ENCODE measurements at regions not wholly inside any gene's neighbourhood (a gene's known extent, or its start where the extent isn't known, plus 50 kb on each side); places are given as distances from the start of the nearest gene placed in this dataset.

DNA sequence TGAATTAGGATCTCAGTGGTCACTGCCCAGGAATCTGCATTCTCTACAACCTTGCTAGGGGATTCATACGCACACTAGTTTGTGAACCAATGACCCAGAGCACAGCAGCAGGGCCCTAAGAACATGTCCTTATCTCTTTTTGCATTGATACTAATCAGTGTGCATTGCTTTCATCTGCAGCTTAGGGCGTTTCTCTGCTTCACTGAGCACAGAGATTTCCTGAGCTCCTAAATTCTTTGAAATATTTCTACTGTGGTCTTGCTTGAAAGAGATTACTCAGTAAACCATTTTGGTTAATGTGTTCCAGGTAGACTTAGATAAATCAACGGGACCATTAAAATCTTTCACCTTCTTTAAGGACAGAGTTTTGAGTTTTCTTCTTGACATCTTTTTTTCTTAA lies 351.3 kb upstream of the KITLG start:
- no peaks in the 10 kb centered on the region for H3K9me3 ChIP-seq (ENCODE audit: control insufficient read depth, insufficient read depth, low read depth, low read length)
- no peak overlapping the region for H3K4me3 ChIP-seq (ENCODE audit: low read depth, low read length)
- H3K4me1 ChIP-seq (ENCODE audit: control insufficient read depth, insufficient read depth, low read length), result peaks cover 7% of the 10 kb centered on the region
- no peak overlapping the region for H3K27ac ChIP-seq (ENCODE audit: low read depth, low read length)
- H3K27me3 ChIP-seq (ENCODE audit: control insufficient read depth, insufficient read depth, low read length), result no peaks in the 10 kb centered on the region
- H3K9ac ChIP-seq (ENCODE audit: low read length), result no peak overlapping the region
- no peaks in the 10 kb centered on the region for H3K36me3 ChIP-seq (ENCODE audit: control insufficient read depth, insufficient read depth, low read length)

DNA sequence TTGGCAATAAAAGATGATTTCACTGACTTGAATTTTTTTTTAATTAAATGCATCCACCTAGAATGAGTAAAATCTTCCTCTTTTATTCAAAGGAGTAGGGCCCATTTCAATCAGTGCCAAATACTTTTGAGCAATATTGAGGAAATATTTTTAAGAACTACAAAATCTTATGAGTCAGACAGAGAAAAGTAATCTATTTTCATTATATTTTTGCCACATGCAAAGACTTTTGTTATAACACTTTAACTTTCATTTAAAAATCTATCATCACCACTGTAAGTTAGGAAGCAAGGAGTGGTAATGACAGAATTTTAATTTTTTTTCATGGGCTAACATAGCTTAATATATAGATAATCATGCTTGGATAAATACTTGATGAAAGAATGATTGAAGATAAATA lies 345.2 kb upstream of the KITLG start:
- peaks cover 15% of the 10 kb centered on the region for H3K4me1 ChIP-seq (ENCODE audit: control insufficient read depth, insufficient read depth, low read length)
- no peaks in the 10 kb centered on the region for H3K9me3 ChIP-seq (ENCODE audit: control insufficient read depth, insufficient read depth, low read depth, low read length)
- no peak overlapping the region for H3K27ac ChIP-seq (ENCODE audit: low read depth, low read length)
- H3K27me3 ChIP-seq (ENCODE audit: control insufficient read depth, insufficient read depth, low read length), result no peaks in the 10 kb centered on the region
- H3K9ac ChIP-seq (ENCODE audit: low read length), result no peak overlapping the region
- H3K4me3 ChIP-seq (ENCODE audit: low read depth, low read length), result no peak overlapping the region
- no peaks in the 10 kb centered on the region for H3K36me3 ChIP-seq (ENCODE audit: control insufficient read depth, insufficient read depth, low read length)

DNA sequence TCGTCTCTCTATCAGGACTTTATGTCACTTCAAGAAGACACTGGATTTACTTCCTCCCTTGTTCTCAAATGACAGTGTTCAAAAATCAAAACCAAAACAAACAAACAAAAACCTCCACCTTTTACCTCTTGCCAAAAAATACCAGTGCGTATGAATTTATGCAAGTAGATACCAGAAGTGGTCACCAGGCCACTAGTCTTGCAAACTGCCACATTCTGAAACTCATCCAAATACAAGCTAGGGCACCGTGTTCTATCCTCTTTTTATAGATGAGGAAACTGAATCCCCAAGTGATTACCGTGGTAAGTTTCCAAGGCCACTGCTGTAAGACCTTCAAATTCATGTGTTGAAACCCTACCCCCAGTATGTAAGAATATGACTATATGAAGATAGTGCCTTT lies 343.9 kb upstream of the KITLG start:
- Histone ChIP-seq H3K9me3 (ENCODE audit: control insufficient read depth, insufficient read depth, low read depth, low read length) (no peaks in the 10 kb centered on the region), H3K27ac (ENCODE audit: low read depth, low read length) (no peak overlapping the region), H3K27me3 (ENCODE audit: control insufficient read depth, insufficient read depth, low read length) (no peaks in the 10 kb centered on the region), H3K9ac (ENCODE audit: low read length) (no peak overlapping the region), H3K36me3 (ENCODE audit: control insufficient read depth, insufficient read depth, low read length) (no peaks in the 10 kb centered on the region), H3K4me3 (ENCODE audit: low read depth, low read length) (no peak overlapping the region), H3K4me1 (ENCODE audit: control insufficient read depth, insufficient read depth, low read length) (peaks cover 15% of the 10 kb centered on the region)

GRCh38 chr12:88923631-88924030 lies 343.4 kb upstream of the KITLG start:
- Histone ChIP-seq H3K4me3 (ENCODE audit: low read depth, low read length) (no peak overlapping the region), H3K27ac (ENCODE audit: low read depth, low read length) (no peak overlapping the region), H3K9ac (ENCODE audit: low read length) (no peak overlapping the region)

GRCh38 chr12:88922816-88923215 lies 342.5 kb upstream of the KITLG start:
- H3K9me3 ChIP-seq (ENCODE audit: control insufficient read depth, insufficient read depth, low read depth, low read length), result no peaks in the 10 kb centered on the region
- H3K4me3 ChIP-seq (ENCODE audit: low read depth, low read length), result no peak overlapping the region
- H3K36me3 ChIP-seq (ENCODE audit: control insufficient read depth, insufficient read depth, low read length), result no peaks in the 10 kb centered on the region
- H3K27ac ChIP-seq (ENCODE audit: low read depth, low read length), result no peak overlapping the region
- peaks cover 15% of the 10 kb centered on the region for H3K4me1 ChIP-seq (ENCODE audit: control insufficient read depth, insufficient read depth, low read length)
- no peaks in the 10 kb centered on the region for H3K27me3 ChIP-seq (ENCODE audit: control insufficient read depth, insufficient read depth, low read length)
- no peak overlapping the region for H3K9ac ChIP-seq (ENCODE audit: low read length)

More at GRCh38 chr12:88923631-88924030, 343.4 kb upstream of the KITLG start:
- Histone ChIP-seq H3K9me3 (ENCODE audit: control insufficient read depth, insufficient read depth, low read depth, low read length) (no peaks in the 10 kb centered on the region), H3K27me3 (ENCODE audit: control insufficient read depth, insufficient read depth, low read length) (no peaks in the 10 kb centered on the region), H3K36me3 (ENCODE audit: control insufficient read depth, insufficient read depth, low read length) (no peaks in the 10 kb centered on the region), H3K4me1 (ENCODE audit: control insufficient read depth, insufficient read depth, low read length) (peaks cover 15% of the 10 kb centered on the region)

- Histone ChIP-seq H3K27ac (ENCODE audit: low read depth, low read length) (no peak overlapping the region), H3K27me3 (ENCODE audit: control insufficient read depth, insufficient read depth, low read length) (no peaks in the 10 kb centered on the region), H3K9me3 (ENCODE audit: control insufficient read depth, insufficient read depth, low read depth, low read length) (no peaks in the 10 kb centered on the region), H3K9ac (ENCODE audit: low read length) (no peak overlapping the region), H3K36me3 (ENCODE audit: control insufficient read depth, insufficient read depth, low read length) (no peaks in the 10 kb centered on the region), H3K4me1 (ENCODE audit: control insufficient read depth, insufficient read depth, low read length) (peaks cover 15% of the 10 kb centered on the region), H3K4me3 (ENCODE audit: low read depth, low read length) (no peak overlapping the region)
Measured at GRCh38 chr12:88921890-88922532, 341.7 kb upstream of the KITLG start.

DNA sequence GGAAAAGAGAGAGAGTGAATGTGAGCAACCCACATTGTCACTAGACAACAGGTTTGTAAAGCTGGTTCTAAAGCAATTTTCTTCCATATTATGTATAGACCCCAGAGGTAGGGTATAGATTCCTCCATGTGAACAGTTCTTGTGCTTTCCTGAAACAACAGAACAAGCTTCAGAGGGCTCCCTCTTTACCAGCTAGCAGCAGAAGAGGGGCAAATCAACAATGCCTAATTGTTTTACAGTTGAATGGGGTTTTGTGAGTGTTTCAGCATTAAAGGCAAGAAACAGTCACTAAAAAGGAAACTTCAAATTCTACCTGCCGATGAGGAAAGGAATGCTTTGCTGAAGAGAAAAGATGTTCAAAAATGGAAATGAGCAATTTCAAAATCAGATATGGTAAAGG lies 341.2 kb upstream of the KITLG start:
- Histone ChIP-seq H3K27me3 (ENCODE audit: control insufficient read depth, insufficient read depth, low read length) (no peaks in the 10 kb centered on the region), H3K27ac (ENCODE audit: low read depth, low read length) (no peak overlapping the region), H3K4me3 (ENCODE audit: low read depth, low read length) (no peak overlapping the region), H3K9me3 (ENCODE audit: control insufficient read depth, insufficient read depth, low read depth, low read length) (no peaks in the 10 kb centered on the region), H3K4me1 (ENCODE audit: control insufficient read depth, insufficient read depth, low read length) (peaks cover 15% of the 10 kb centered on the region), H3K9ac (ENCODE audit: low read length) (no peak overlapping the region), H3K36me3 (ENCODE audit: control insufficient read depth, insufficient read depth, low read length) (no peaks in the 10 kb centered on the region)

DNA sequence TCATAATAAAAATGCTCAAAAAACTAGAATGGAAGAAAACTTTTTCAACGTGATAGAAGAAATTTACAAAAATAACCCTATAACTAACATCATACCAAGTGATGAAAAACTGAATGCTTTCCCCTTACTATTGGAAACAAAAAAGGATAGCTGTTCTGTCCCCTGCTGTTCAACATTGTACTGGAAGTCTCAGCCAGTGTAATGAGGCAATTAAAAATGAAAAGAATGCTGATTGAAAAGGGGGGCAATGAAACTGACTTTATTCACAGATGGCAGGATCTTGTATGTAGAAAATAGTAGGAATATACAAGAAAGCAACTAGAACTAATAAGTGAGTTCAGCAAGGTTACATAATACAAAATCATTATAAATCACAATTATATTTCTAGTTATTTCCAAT lies 337.9 kb upstream of the KITLG start:
- Histone ChIP-seq H3K27me3 (ENCODE audit: control insufficient read depth, insufficient read depth, low read length) (no peaks in the 10 kb centered on the region), H3K4me3 (ENCODE audit: low read depth, low read length) (no peak overlapping the region), H3K9me3 (ENCODE audit: control insufficient read depth, insufficient read depth, low read depth, low read length) (peaks cover 4% of the 10 kb centered on the region; the same call in 1 of the 2 replicates), H3K27ac (ENCODE audit: low read depth, low read length) (no peak overlapping the region), H3K4me1 (ENCODE audit: control insufficient read depth, insufficient read depth, low read length) (peaks cover 15% of the 10 kb centered on the region), H3K36me3 (ENCODE audit: control insufficient read depth, insufficient read depth, low read length) (no peaks in the 10 kb centered on the region), H3K9ac (ENCODE audit: low read length) (no peak overlapping the region)

DNA sequence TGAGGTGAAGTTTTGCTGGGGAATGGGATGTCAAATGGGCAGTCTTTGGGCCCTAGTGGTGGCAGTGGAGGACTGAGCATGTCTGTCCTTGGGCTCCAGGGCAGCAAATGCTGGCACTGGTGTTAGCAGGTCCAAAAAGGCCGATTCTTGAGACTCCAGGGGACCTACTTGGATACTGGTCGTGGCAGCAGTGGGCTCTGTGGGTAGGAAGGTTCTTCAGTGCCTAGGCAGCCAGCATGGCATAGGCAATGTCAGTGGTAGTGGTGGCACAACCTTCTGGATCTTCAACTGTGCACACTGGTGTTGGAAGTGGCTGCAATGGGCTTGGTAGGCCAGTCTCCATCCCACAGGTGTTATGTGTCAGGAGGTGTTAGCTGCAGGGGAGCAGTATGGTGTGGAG lies 334.7 kb upstream of the KITLG start:
- Histone ChIP-seq H3K27me3 (ENCODE audit: control insufficient read depth, insufficient read depth, low read length) (no peaks in the 10 kb centered on the region), H3K36me3 (ENCODE audit: control insufficient read depth, insufficient read depth, low read length) (no peaks in the 10 kb centered on the region), H3K4me3 (ENCODE audit: low read depth, low read length) (no peak overlapping the region), H3K9me3 (ENCODE audit: control insufficient read depth, insufficient read depth, low read depth, low read length) (peaks cover 6% of the 10 kb centered on the region; the same call in 1 of the 2 replicates), H3K4me1 (ENCODE audit: control insufficient read depth, insufficient read depth, low read length) (no peaks in the 10 kb centered on the region), H3K9ac (ENCODE audit: low read length) (no peak overlapping the region), H3K27ac (ENCODE audit: low read depth, low read length) (no peak overlapping the region)

GRCh38 chr12:88909510-88909909 lies 329.2 kb upstream of the KITLG start:
- no peak overlapping the region for H3K4me3 ChIP-seq (ENCODE audit: low read depth, low read length)
- no peaks in the 10 kb centered on the region for H3K27me3 ChIP-seq (ENCODE audit: control insufficient read depth, insufficient read depth, low read length)
- H3K4me1 ChIP-seq (ENCODE audit: control insufficient read depth, insufficient read depth, low read length), result no peaks in the 10 kb centered on the region
- no peak overlapping the region for H3K27ac ChIP-seq (ENCODE audit: low read depth, low read length)
- H3K9ac ChIP-seq (ENCODE audit: low read length), result no peak overlapping the region
- H3K9me3 ChIP-seq (ENCODE audit: control insufficient read depth, insufficient read depth, low read depth, low read length), result peaks cover 4% of the 10 kb centered on the region; the same call in 1 of the 2 replicates
- no peaks in the 10 kb centered on the region for H3K36me3 ChIP-seq (ENCODE audit: control insufficient read depth, insufficient read depth, low read length)

DNA sequence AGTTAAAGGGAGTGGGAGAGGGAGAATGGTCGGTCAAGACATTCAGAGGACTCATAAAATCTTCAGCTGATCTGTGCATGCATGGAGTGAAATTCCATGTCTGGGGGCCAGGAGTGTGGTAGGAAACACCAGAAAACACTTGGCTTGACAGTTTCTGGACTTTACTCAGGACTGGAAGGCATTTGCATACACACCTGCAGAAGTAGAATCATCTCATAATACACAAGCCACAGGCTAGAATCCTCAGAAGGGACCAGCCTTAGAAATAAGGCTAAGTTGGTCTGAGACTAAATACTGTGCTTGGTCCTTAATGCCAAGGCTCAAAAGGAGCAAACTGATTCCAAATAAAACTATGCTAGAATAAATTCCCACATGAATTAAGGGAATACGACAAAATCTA lies 328.1 kb upstream of the KITLG start:
- H3K9me3 ChIP-seq (ENCODE audit: control insufficient read depth, insufficient read depth, low read depth, low read length), result peaks cover 4% of the 10 kb centered on the region; the same call in 1 of the 2 replicates

More for the DNA sequence above, 328.1 kb upstream of the KITLG start:
- Histone ChIP-seq H3K4me3 (ENCODE audit: low read depth, low read length) (no peak overlapping the region), H3K4me1 (ENCODE audit: control insufficient read depth, insufficient read depth, low read length) (no peaks in the 10 kb centered on the region), H3K27ac (ENCODE audit: low read depth, low read length) (no peak overlapping the region), H3K36me3 (ENCODE audit: control insufficient read depth, insufficient read depth, low read length) (no peaks in the 10 kb centered on the region), H3K27me3 (ENCODE audit: control insufficient read depth, insufficient read depth, low read length) (no peaks in the 10 kb centered on the region), H3K9ac (ENCODE audit: low read length) (no peak overlapping the region)
